AG04449 (cell line): ENCODE measurements at regions not wholly inside any gene's neighbourhood (a gene's known extent, or its start where the extent isn't known, plus 50 kb on each side); places are given as distances from the start of the nearest gene placed in this dataset.

Source experiments
- CTCF ChIA-PET: fragments of 350-600 bp; formaldehyde crosslinking; extraction: SDS; loops from one replicate; lab custom pipeline; 2021; ENCODE audit warnings: antibody characterized with exemption; lab: Yijun Ruan, JAX
- POLR2A ChIA-PET: fragments of 400-600, 350-600 bp; formaldehyde crosslinking; extraction: SDS; loops from one replicate; lab custom pipeline; 2020; ENCODE audit warnings: antibody characterized with exemption, inconsistent platforms; lab: Yijun Ruan, JAX
- DNase-seq: peaks from one replicate; pipeline ENCODE4 v3.0.0-alpha.2; 2010; ENCODE audit warnings: low read depth, low spot score
- H3K4me3 ChIP-seq: 2 replicates; pipeline ENCODE4 v1.5.1; 2011; ENCODE audit warnings: low read depth, mild to moderate bottlenecking, control low read depth, low read length
- CTCF ChIP-seq: IDR thresholded peaks from one replicate; pipeline ENCODE4 v1.5.1; 2011; ENCODE audit warnings: mild to moderate bottlenecking, moderate library complexity, low read length, control low read depth, inconsistent platforms; ENCODE audit not compliant: insufficient read depth; ENCODE audit errors: missing control alignments

GRCh38 chr14:40280652-40281051 lies 848.4 kb upstream of the FBXO33 start:
- DNase-seq = no peak
- no peak for TF ChIP-seq CTCF
- no peak overlapping the region for H3K4me3 ChIP-seq
- ChIA-PET CTCF (no interaction called here), POLR2A (no interaction called here)

- no peak for DNase-seq
- ChIA-PET CTCF (no interaction called here), POLR2A (no interaction called here)
- TF ChIP-seq CTCF = no peak
- H3K4me3 ChIP-seq = no peak overlapping the region
Measured at GRCh38 chr14:40273417-40273816, 841.2 kb upstream of the FBXO33 start.

GRCh38 chr14:40271480-40271879 lies 839.2 kb upstream of the FBXO33 start:
- H3K4me3 ChIP-seq = no peak overlapping the region
- CTCF ChIA-PET = no interaction called here
- no peak for DNase-seq
- POLR2A ChIA-PET = no interaction called here
- TF ChIP-seq CTCF = no peak

GRCh38 chr14:40269436-40269835 lies 837.2 kb upstream of the FBXO33 start:
- no peak overlapping the region for H3K4me3 ChIP-seq
- TF ChIP-seq CTCF = no peak
- DNase-seq = no peak
- POLR2A ChIA-PET = no interaction called here
- CTCF ChIA-PET = no interaction called here

GRCh38 chr14:40268236-40268635 lies 836.0 kb upstream of the FBXO33 start:
- ChIA-PET CTCF (no interaction called here), POLR2A (no interaction called here)
- TF ChIP-seq CTCF = no peak
- no peak for DNase-seq
- no peak overlapping the region for H3K4me3 ChIP-seq

GRCh38 chr14:40265096-40265495 lies 832.9 kb upstream of the FBXO33 start:
- ChIA-PET POLR2A (no interaction called here), CTCF (no interaction called here)
- H3K4me3 ChIP-seq = no peak overlapping the region
- no peak for TF ChIP-seq CTCF
- no peak for DNase-seq
